IPS-18c (cell line): ENCODE measurements at regions not wholly inside any gene's neighbourhood (a gene's known extent, or its start where the extent isn't known, plus 50 kb on each side); places are given as distances from the start of the nearest gene placed in this dataset.

Experiments
- H3K4me3 ChIP-seq: 2 replicates; pipeline ENCODE4 v1.7.0; 2013; ENCODE audit warnings: low read depth, mild to moderate bottlenecking, low read length, moderate library complexity; ENCODE audit not compliant: insufficient read depth
- H3K9me3 ChIP-seq: one replicate; pipeline ENCODE4 v1.6.1; 2013; ENCODE audit warnings: mild to moderate bottlenecking, low read length, moderate library complexity; ENCODE audit not compliant: control insufficient read depth, insufficient read depth

GRCh38 chr11:19602891-19603290 lies 109.7 kb upstream of the NAV2 start:
- Histone ChIP-seq H3K4me3 (no peak overlapping the region), H3K9me3 (no peaks in the 10 kb centered on the region)

GRCh38 chr11:19602406-19602805 lies 110.2 kb upstream of the NAV2 start:
- H3K9me3 ChIP-seq, result no peaks in the 10 kb centered on the region
- no peak overlapping the region for H3K4me3 ChIP-seq

GRCh38 chr11:19601235-19601634 lies 111.4 kb upstream of the NAV2 start:
- Histone ChIP-seq H3K4me3 (no peak overlapping the region), H3K9me3 (no peaks in the 10 kb centered on the region)

GRCh38 chr11:19599681-19600080 lies 113.0 kb upstream of the NAV2 start:
- H3K4me3 ChIP-seq, result no peak overlapping the region
- H3K9me3 ChIP-seq, result no peaks in the 10 kb centered on the region

- H3K4me3 ChIP-seq, result no peak overlapping the region
- no peaks in the 10 kb centered on the region for H3K9me3 ChIP-seq
Measured at GRCh38 chr11:19598876-19599486, 113.7 kb upstream of the NAV2 start.

- Histone ChIP-seq H3K4me3 (no peak overlapping the region), H3K9me3 (no peaks in the 10 kb centered on the region)
Measured at GRCh38 chr11:19598456-19598855, 114.2 kb upstream of the NAV2 start.

GRCh38 chr11:19597876-19598275 lies 114.8 kb upstream of the NAV2 start:
- H3K4me3 ChIP-seq, result no peak overlapping the region

GRCh38 chr11:19597206-19597605 lies 115.4 kb upstream of the NAV2 start:
- no peak overlapping the region for H3K4me3 ChIP-seq
- no peaks in the 10 kb centered on the region for H3K9me3 ChIP-seq

More at GRCh38 chr11:19597876-19598275, 114.8 kb upstream of the NAV2 start:
- H3K9me3 ChIP-seq, result no peaks in the 10 kb centered on the region

- Histone ChIP-seq H3K4me3 (no peak overlapping the region), H3K9me3 (no peaks in the 10 kb centered on the region)
Measured at GRCh38 chr11:19595840-19596751, 116.5 kb upstream of the NAV2 start.

- Histone ChIP-seq H3K9me3 (no peaks in the 10 kb centered on the region), H3K4me3 (no peak overlapping the region)
Measured at GRCh38 chr11:19595499-19595839, 117.2 kb upstream of the NAV2 start.

GRCh38 chr11:19594326-19594725 lies 118.3 kb upstream of the NAV2 start:
- no peaks in the 10 kb centered on the region for H3K9me3 ChIP-seq

GRCh38 chr11:19592842-19593241 lies 119.8 kb upstream of the NAV2 start:
- Histone ChIP-seq H3K4me3 (no peak overlapping the region), H3K9me3 (no peaks in the 10 kb centered on the region)

More at GRCh38 chr11:19594326-19594725, 118.3 kb upstream of the NAV2 start:
- H3K4me3 ChIP-seq, result no peak overlapping the region

GRCh38 chr11:19589567-19590260 lies 122.9 kb upstream of the NAV2 start:
- no peak overlapping the region for H3K4me3 ChIP-seq
- H3K9me3 ChIP-seq, result peaks cover 2% of the 10 kb centered on the region

GRCh38 chr11:19587979-19588378 lies 124.7 kb upstream of the NAV2 start:
- peaks cover 2% of the 10 kb centered on the region for H3K9me3 ChIP-seq
- H3K4me3 ChIP-seq, result no peak overlapping the region

- Histone ChIP-seq H3K4me3 (no peak overlapping the region), H3K9me3 (no peaks in the 10 kb centered on the region)
Measured at GRCh38 chr11:19580646-19581045, 132.0 kb upstream of the NAV2 start.

- no peaks in the 10 kb centered on the region for H3K9me3 ChIP-seq
- no peak overlapping the region for H3K4me3 ChIP-seq
Measured at GRCh38 chr11:19579957-19580356, 132.7 kb upstream of the NAV2 start.

GRCh38 chr11:19578871-19579270 lies 133.8 kb upstream of the NAV2 start:
- H3K4me3 ChIP-seq, result no peak overlapping the region
- no peaks in the 10 kb centered on the region for H3K9me3 ChIP-seq
